ENCODE measurements at regions not wholly inside any gene's neighbourhood (a gene's known extent, or its start where the extent isn't known, plus 50 kb on each side); places are given as distances from the start of the nearest gene placed in this dataset.

DNA sequence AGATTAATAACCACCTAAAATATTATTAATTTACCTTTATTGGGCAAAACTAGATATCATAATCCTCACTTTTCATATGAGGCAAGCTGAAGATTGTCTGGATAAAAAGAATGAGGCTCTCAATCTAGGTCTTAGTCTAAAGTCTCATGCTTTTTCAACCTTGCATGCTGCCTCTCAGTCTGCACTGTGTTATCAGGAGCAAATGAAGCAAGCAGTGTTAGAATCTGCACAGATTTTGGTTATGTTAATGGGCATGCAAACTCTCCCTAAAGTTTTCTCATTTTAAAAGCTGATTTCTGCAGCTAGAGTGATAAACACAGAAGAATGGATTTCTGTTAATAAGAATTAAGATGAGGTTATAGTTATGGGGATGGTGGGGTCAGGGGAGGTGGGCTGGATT, 350.7 kb upstream of the C11orf87 start:
- Histone ChIP-seq H3K9ac (no peak overlapping the region), H3K4me3 (IDR thresholded peaks at IDR 0.05; ENCODE audit: insufficient read depth, low read depth, low read length) (no peak overlapping the region), H3K4me2 (no peak overlapping the region), H3K36me3 (ENCODE audit: insufficient read depth) (no peaks in the 10 kb centered on the region), H2AFZ (ENCODE audit: low read depth) (no peak overlapping the region), H3K79me2 (ENCODE audit: insufficient read depth, low read depth) (no peaks in the 10 kb centered on the region), H4K20me1 (ENCODE audit: insufficient read depth) (no peaks in the 10 kb centered on the region), H3K27me3 (ENCODE audit: insufficient read depth, low read depth) (no peaks in the 10 kb centered on the region), H3K27ac (no peak overlapping the region), H3K4me1 (ENCODE audit: low read depth, poor library complexity, severe bottlenecking) (no peaks in the 10 kb centered on the region)
- TF ChIP-seq, protein P1, sequence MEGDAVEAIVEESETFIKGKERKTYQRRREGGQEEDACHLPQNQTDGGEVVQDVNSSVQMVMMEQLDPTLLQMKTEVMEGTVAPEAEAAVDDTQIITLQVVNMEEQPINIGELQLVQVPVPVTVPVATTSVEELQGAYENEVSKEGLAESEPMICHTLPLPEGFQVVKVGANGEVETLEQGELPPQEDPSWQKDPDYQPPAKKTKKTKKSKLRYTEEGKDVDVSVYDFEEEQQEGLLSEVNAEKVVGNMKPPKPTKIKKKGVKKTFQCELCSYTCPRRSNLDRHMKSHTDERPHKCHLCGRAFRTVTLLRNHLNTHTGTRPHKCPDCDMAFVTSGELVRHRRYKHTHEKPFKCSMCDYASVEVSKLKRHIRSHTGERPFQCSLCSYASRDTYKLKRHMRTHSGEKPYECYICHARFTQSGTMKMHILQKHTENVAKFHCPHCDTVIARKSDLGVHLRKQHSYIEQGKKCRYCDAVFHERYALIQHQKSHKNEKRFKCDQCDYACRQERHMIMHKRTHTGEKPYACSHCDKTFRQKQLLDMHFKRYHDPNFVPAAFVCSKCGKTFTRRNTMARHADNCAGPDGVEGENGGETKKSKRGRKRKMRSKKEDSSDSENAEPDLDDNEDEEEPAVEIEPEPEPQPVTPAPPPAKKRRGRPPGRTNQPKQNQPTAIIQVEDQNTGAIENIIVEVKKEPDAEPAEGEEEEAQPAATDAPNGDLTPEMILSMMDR (conservative IDR thresholded peaks at IDR 0.05; ENCODE audit: low read depth, low read length), result no peak

DNA sequence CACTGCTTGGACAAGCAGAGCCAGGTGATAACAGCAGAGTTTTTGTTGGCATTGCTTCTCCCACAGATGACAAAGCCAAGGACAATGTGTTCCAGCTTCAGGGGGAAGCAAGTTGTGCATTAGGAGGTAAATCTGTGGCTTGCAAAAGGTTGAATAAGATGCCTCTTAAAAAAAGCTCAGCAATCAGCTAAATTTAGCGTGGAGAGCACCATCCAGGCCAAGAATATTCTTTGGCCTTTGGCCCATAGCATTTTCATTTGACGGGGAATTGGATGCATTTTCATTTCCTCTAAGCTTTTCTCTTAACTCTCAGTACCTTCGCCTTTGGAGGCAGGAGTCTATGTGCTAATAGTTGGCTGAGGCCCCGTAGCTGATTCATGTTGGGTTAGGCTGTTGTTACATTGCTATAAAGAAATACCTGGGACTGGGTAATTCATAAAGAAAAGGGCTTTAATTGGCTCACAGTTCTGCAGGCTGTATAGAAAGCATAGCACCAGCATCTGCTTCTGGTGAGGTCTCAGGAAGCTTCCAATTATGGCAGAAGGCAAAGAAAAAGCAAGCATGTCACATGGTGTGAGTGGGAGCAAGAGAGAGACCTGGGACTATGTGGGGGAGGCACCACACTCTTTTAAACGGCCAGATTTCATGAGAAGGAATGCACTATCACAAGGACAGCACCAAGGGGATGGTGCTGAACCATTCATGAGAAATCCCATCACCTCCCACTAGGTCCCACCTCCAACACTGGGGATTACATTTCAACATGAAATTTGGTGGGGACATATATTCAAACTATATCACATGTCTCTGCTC, 350.1 kb upstream of the C11orf87 start:
- no peak overlapping the region for H3K9ac ChIP-seq
- no peaks in the 10 kb centered on the region for H3K27me3 ChIP-seq (ENCODE audit: insufficient read depth, low read depth)
- no peak overlapping the region for H3K27ac ChIP-seq
- H3K4me1 ChIP-seq (ENCODE audit: low read depth, poor library complexity, severe bottlenecking), result no peaks in the 10 kb centered on the region
- no peak overlapping the region for H3K4me2 ChIP-seq
- H4K20me1 ChIP-seq (ENCODE audit: insufficient read depth), result no peaks in the 10 kb centered on the region
- TF ChIP-seq, protein P1 (conservative IDR thresholded peaks at IDR 0.05; ENCODE audit: low read depth, low read length), result no peak
- no peaks in the 10 kb centered on the region for H3K79me2 ChIP-seq (ENCODE audit: insufficient read depth, low read depth)
- H3K36me3 ChIP-seq (ENCODE audit: insufficient read depth), result no peaks in the 10 kb centered on the region
- no peak overlapping the region for H2AFZ ChIP-seq (ENCODE audit: low read depth)
- H3K4me3 ChIP-seq (IDR thresholded peaks at IDR 0.05; ENCODE audit: insufficient read depth, low read depth, low read length), result no peak overlapping the region

DNA sequence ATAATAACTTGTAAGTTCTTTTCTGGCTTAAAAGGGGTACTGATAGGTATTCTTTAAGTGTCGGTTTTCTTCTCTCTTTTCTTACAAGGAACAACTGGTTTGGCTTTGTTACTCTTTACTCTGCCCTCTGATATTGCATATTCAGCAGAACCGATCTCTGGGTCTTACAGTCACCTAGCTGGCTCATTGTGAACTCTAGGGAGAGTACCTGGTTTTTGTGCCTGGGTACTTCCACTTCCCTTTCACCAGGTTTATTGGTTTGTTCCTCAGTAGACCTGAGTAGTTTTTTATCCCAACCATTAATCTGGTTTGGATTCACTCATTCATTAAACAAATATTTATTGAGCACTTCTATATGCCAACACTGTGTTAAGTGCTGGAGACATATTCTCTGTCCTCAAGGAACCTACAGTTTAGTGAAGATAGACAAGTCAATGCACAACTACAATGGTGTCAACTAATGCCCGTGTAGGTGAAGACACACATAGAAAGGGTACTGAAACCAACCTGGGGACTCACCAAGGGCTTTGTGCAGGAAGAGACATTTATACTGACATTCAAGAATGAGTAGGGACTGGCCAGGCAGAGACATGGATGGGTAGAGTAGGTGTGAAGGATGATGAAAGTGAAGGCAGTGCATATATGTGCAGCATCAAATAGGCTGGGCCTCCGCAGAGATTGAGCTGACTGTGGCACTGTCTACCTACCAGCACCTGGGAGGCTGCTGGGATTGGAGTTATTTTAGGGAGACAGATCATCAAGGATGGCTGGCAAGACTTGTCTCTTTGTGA, 348.8 kb upstream of the C11orf87 start:
- Histone ChIP-seq H3K4me2 (no peak overlapping the region), H4K20me1 (ENCODE audit: insufficient read depth) (no peaks in the 10 kb centered on the region), H3K79me2 (ENCODE audit: insufficient read depth, low read depth) (no peaks in the 10 kb centered on the region), H3K27ac (no peak overlapping the region), H3K27me3 (ENCODE audit: insufficient read depth, low read depth) (no peaks in the 10 kb centered on the region), H3K4me1 (ENCODE audit: low read depth, poor library complexity, severe bottlenecking) (no peaks in the 10 kb centered on the region), H3K9ac (no peak overlapping the region), H2AFZ (ENCODE audit: low read depth) (no peak overlapping the region), H3K36me3 (ENCODE audit: insufficient read depth) (no peaks in the 10 kb centered on the region), H3K4me3 (IDR thresholded peaks at IDR 0.05; ENCODE audit: insufficient read depth, low read depth, low read length) (no peak overlapping the region)
- TF ChIP-seq, protein P1 (conservative IDR thresholded peaks at IDR 0.05; ENCODE audit: low read depth, low read length), result no peak

DNA sequence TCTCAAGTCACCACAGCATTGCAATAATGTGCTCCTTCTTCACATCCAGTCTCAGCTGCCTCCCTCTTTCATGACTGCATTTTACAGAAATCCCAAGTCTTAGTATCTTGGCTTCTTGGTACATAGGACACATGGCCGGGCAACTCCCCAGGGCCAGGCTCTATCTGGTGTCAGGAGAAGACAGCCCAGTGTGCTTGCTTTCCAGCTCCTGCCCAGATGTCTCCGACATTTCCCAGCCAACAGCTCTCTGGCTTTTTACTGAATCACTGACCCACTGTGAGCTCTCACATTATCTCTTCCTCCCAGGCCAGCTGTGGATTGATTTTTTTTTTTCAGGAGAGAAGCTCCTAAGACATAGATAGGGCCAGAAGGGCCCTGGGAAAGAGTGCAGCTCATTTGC, 346.0 kb upstream of the C11orf87 start:
- TF ChIP-seq, protein P1 (conservative IDR thresholded peaks at IDR 0.05; ENCODE audit: low read depth, low read length), result no peak
- Histone ChIP-seq H3K9ac (no peak overlapping the region), H3K27ac (no peak overlapping the region), H3K36me3 (ENCODE audit: insufficient read depth) (no peaks in the 10 kb centered on the region), H3K4me3 (IDR thresholded peaks at IDR 0.05; ENCODE audit: insufficient read depth, low read depth, low read length) (no peak overlapping the region), H2AFZ (ENCODE audit: low read depth) (no peak overlapping the region), H3K4me2 (no peak overlapping the region), H3K79me2 (ENCODE audit: insufficient read depth, low read depth) (no peaks in the 10 kb centered on the region), H3K27me3 (ENCODE audit: insufficient read depth, low read depth) (no peaks in the 10 kb centered on the region), H3K4me1 (ENCODE audit: low read depth, poor library complexity, severe bottlenecking) (no peaks in the 10 kb centered on the region), H4K20me1 (ENCODE audit: insufficient read depth) (no peaks in the 10 kb centered on the region)
